HL-60 (cell line): ENCODE measurements at regions not wholly inside any gene's neighbourhood (a gene's known extent, or its start where the extent isn't known, plus 50 kb on each side); places are given as distances from the start of the nearest gene placed in this dataset.

Experiments
- DNase-seq, 2 experiments: peaks; one replicate each; pipeline ENCODE4 v3.0.0-alpha.2; 2010 to 2020; ENCODE audit warnings: low read depth in 1 of 2, low spot score in 1 of 2
- H3K27ac ChIP-seq: fragments of 250-450 bp; sonication (Bioruptor Pico); replicated peaks from 2 replicates; pipeline ENCODE4 v1.5.1; 2020; ENCODE audit warnings: mild to moderate bottlenecking, moderate library complexity
- H3K27me3 ChIP-seq: fragments of 250-450 bp; sonication (Bioruptor Pico); 2 replicates; pipeline ENCODE4 v1.5.1; 2021; ENCODE audit warnings: mild to moderate bottlenecking, moderate library complexity; ENCODE audit not compliant: insufficient read depth, poor library complexity, severe bottlenecking
- H3K4me3 ChIP-seq: replicated peaks from 2 replicates; pipeline ENCODE4 v1.5.1; 2011; ENCODE audit warnings: mild to moderate bottlenecking, control low read depth, low read length; ENCODE audit not compliant: insufficient read depth
- GABPA ChIP-seq: IDR thresholded peaks from 2 replicates; pipeline ENCODE4 v1.6.1; 2012; ENCODE audit warnings: low read depth
- POLR2AphosphoS5 ChIP-seq: IDR thresholded peaks from 2 replicates; pipeline ENCODE4 v1.6.1; 2012; ENCODE audit warnings: low read depth
- SPI1 ChIP-seq: IDR thresholded peaks from 2 replicates; pipeline ENCODE4 v1.6.1; 2012; ENCODE audit warnings: low read depth, mild to moderate bottlenecking, borderline replicate concordance
- TF ChIP-seq, protein P1 (sequence below): IDR thresholded peaks from one replicate; pipeline ENCODE4 v1.5.1; 2011; ENCODE audit warnings: low read length, control low read depth, inconsistent platforms; ENCODE audit not compliant: insufficient read depth
- TF ChIP-seq, protein P2 (sequence below): IDR thresholded peaks from 2 replicates; pipeline ENCODE4 v1.6.1; 2012; ENCODE audit warnings: low read depth; ENCODE audit not compliant: insufficient replicate concordance

DNA sequence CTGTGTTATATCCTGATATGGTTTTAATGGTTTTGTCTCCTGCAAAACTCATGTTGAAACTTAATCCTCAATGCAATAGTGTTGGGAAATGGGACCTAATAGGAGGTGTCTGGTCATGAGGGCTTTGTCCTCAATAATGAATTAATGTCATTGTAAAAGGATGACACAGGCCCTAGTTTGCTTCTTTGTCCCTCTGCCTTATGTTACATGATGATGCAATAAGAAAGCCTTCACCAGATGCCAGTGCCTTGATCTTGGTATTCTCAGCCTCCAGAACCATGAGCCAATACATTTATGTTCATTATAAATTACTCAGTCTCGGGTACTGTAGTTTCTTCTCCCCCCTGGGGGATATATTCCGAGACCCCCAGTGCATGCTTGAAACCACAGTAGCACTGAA lies 1247.4 kb upstream of the SORCS1 start:
- TF ChIP-seq SPI1 = no peak
- no peak for TF ChIP-seq POLR2AphosphoS5
- TF ChIP-seq, protein P1, sequence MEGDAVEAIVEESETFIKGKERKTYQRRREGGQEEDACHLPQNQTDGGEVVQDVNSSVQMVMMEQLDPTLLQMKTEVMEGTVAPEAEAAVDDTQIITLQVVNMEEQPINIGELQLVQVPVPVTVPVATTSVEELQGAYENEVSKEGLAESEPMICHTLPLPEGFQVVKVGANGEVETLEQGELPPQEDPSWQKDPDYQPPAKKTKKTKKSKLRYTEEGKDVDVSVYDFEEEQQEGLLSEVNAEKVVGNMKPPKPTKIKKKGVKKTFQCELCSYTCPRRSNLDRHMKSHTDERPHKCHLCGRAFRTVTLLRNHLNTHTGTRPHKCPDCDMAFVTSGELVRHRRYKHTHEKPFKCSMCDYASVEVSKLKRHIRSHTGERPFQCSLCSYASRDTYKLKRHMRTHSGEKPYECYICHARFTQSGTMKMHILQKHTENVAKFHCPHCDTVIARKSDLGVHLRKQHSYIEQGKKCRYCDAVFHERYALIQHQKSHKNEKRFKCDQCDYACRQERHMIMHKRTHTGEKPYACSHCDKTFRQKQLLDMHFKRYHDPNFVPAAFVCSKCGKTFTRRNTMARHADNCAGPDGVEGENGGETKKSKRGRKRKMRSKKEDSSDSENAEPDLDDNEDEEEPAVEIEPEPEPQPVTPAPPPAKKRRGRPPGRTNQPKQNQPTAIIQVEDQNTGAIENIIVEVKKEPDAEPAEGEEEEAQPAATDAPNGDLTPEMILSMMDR = no peak
- TF ChIP-seq, protein P2, sequence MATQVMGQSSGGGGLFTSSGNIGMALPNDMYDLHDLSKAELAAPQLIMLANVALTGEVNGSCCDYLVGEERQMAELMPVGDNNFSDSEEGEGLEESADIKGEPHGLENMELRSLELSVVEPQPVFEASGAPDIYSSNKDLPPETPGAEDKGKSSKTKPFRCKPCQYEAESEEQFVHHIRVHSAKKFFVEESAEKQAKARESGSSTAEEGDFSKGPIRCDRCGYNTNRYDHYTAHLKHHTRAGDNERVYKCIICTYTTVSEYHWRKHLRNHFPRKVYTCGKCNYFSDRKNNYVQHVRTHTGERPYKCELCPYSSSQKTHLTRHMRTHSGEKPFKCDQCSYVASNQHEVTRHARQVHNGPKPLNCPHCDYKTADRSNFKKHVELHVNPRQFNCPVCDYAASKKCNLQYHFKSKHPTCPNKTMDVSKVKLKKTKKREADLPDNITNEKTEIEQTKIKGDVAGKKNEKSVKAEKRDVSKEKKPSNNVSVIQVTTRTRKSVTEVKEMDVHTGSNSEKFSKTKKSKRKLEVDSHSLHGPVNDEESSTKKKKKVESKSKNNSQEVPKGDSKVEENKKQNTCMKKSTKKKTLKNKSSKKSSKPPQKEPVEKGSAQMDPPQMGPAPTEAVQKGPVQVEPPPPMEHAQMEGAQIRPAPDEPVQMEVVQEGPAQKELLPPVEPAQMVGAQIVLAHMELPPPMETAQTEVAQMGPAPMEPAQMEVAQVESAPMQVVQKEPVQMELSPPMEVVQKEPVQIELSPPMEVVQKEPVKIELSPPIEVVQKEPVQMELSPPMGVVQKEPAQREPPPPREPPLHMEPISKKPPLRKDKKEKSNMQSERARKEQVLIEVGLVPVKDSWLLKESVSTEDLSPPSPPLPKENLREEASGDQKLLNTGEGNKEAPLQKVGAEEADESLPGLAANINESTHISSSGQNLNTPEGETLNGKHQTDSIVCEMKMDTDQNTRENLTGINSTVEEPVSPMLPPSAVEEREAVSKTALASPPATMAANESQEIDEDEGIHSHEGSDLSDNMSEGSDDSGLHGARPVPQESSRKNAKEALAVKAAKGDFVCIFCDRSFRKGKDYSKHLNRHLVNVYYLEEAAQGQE = no peak
- TF ChIP-seq GABPA = no peak
- no peak overlapping the region for H3K4me3 ChIP-seq
- peak overlapping the region; percentile 73 for H3K27ac ChIP-seq
- peak; percentile 20 to 34 for DNase-seq
- H3K27me3 ChIP-seq = no peaks in the 10 kb centered on the region

DNA sequence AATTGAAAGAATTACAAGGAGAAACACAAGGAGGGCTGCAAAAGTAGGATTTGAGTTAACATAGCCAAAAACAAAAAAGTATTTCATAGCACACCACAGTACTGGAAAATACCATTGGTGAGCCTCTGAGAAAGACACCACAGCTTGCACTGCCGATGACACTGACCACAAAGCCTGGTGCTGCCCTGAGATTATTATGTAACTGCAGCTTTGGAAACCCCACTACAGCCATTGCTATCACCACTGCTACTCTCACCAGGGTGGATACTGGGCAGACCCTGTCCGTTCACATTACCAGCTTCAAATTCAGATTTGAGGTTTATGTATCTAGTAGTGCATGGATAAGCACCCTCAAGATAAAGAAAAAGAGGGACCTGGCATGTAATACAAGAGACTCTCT lies 1246.7 kb upstream of the SORCS1 start:
- Histone ChIP-seq H3K4me3 (no peak overlapping the region), H3K27me3 (no peaks in the 10 kb centered on the region), H3K27ac (peak overlapping the region; percentile 73)
- peak; percentile 37 to 84 for DNase-seq
- no peak for TF ChIP-seq GABPA
- TF ChIP-seq, protein P2 = peak; percentile 51
- TF ChIP-seq POLR2AphosphoS5 = peak; percentile 52
- no peak for TF ChIP-seq SPI1
- TF ChIP-seq, protein P1 = no peak

DNA sequence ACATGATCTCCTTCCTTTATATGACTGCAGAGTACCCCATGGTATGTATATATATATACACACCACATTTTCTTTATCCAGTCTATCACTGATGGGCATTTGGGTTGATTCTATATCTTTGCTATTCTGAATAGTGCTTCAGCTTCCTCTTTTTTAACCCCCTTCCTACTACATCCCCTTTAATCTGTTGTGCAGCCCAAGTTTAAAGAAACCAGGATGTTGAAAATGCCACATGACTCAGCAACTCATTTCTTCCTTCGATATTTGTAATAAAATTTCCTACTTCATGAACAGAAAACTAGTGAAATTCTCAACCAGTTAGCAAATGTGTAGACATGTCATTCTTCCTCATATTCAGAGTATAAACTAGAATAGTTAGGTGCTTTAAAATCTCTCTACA lies 1245.7 kb upstream of the SORCS1 start:
- H3K27ac ChIP-seq = peak overlapping the region; percentile 73
- DNase-seq = peak in 1 of 2 experiments; percentile 70
- no peaks in the 10 kb centered on the region for H3K27me3 ChIP-seq
- TF ChIP-seq GABPA = no peak
- peak; percentile 76; the same call in 1 of the 2 replicates for TF ChIP-seq SPI1
- no peak for TF ChIP-seq POLR2AphosphoS5
- no peak overlapping the region for H3K4me3 ChIP-seq

DNA sequence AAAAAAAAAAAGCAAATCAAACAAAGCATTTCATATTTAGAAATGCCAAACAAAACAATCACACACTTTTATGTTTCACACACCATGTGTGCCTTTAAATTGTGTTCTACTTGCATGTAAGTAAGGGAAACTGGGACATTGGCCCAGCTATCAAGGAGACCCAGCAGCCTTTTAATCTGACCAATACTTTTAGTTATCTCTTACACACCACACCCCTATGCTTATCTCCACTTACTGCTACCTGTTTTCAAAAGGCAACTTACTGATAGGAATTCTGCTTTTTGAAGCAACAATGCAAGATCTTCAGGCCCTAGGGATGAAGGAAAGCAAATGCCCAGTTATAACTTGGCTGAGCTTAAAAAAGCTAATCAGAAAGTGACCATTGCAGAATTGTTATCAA lies 1244.8 kb upstream of the SORCS1 start:
- no peaks in the 10 kb centered on the region for H3K27me3 ChIP-seq
- no peak for DNase-seq
- TF ChIP-seq, protein P1 = no peak
- TF ChIP-seq GABPA = no peak
- no peak for TF ChIP-seq POLR2AphosphoS5
- TF ChIP-seq, protein P2 = no peak
- no peak for TF ChIP-seq SPI1
- H3K4me3 ChIP-seq = no peak overlapping the region
- peak overlapping the region; percentile 73 for H3K27ac ChIP-seq
